ENCODE measurements at regions not wholly inside any gene's neighbourhood (a gene's known extent, or its start where the extent isn't known, plus 50 kb on each side); places are given as distances from the start of the nearest gene placed in this dataset.
"Not testable (repeated sequence)": the region's sequence is repeated elsewhere in the genome, so short reads cannot be mapped to it uniquely, and the experiment has no call there.

DNA sequence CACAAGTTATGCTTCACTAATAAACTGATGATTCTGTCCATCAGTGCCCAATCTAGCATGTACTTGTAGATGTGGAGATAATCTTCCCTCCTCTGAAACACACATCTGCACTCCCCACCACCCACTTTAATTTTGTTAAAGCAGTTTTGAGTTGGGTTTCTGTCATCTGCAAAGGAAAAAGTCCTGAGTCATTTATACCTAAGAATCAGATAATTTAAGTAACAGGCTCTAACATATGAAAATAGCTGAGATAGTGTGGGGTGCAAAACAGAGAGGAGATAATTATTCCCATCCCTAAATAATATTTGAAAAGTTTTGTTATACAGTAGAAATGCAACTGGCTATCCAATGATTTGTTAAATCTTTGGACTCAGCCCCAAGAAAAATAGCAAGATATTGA, 67.7 kb upstream of the ALOX12 start:
- peaks cover 0 to 5% of the 10 kb centered on the region in 2 experiments for H3K4me1 ChIP-seq (ENCODE audit: control insufficient read depth in 1 of 2, insufficient read depth in 1 of 2, low read depth in 1 of 2, low read length in 1 of 2)
- no peaks in the 10 kb centered on the region for H3K9me3 ChIP-seq
- no peaks in the 10 kb centered on the region for H3K27me3 ChIP-seq
- no peak overlapping the region for H3K4me3 ChIP-seq (ENCODE audit: low read depth in 1 of 2, low read length in 1 of 2)
- H3K36me3 ChIP-seq, result no peaks in the 10 kb centered on the region
- no peak overlapping the region for H3K27ac ChIP-seq
- TF ChIP-seq, protein P1, sequence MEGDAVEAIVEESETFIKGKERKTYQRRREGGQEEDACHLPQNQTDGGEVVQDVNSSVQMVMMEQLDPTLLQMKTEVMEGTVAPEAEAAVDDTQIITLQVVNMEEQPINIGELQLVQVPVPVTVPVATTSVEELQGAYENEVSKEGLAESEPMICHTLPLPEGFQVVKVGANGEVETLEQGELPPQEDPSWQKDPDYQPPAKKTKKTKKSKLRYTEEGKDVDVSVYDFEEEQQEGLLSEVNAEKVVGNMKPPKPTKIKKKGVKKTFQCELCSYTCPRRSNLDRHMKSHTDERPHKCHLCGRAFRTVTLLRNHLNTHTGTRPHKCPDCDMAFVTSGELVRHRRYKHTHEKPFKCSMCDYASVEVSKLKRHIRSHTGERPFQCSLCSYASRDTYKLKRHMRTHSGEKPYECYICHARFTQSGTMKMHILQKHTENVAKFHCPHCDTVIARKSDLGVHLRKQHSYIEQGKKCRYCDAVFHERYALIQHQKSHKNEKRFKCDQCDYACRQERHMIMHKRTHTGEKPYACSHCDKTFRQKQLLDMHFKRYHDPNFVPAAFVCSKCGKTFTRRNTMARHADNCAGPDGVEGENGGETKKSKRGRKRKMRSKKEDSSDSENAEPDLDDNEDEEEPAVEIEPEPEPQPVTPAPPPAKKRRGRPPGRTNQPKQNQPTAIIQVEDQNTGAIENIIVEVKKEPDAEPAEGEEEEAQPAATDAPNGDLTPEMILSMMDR (IDR thresholded peaks at IDR 0.05), result no peak

- no peak overlapping the region for H3K4me3 ChIP-seq (ENCODE audit: low read depth in 1 of 2, low read length in 1 of 2)
- H3K9me3 ChIP-seq, result no peaks in the 10 kb centered on the region
- no peaks in the 10 kb centered on the region for H3K27me3 ChIP-seq
- no peaks in the 10 kb centered on the region for H3K36me3 ChIP-seq
- H3K4me1 ChIP-seq (ENCODE audit: control insufficient read depth in 1 of 2, insufficient read depth in 1 of 2, low read depth in 1 of 2, low read length in 1 of 2), result peaks cover 0 to 5% of the 10 kb centered on the region in 2 experiments
- TF ChIP-seq, protein P1 (IDR thresholded peaks at IDR 0.05), result no peak
- H3K27ac ChIP-seq, result no peak overlapping the region
Observed at GRCh38 chr17:6930749-6931148, 65.1 kb upstream of the ALOX12 start.

GRCh38 chr17:6934544-6934943, 61.3 kb upstream of the ALOX12 start:
- H3K4me3 ChIP-seq (ENCODE audit: low read depth in 1 of 2, low read length in 1 of 2); H3K27ac ChIP-seq; H3K36me3 ChIP-seq; H3K4me1 ChIP-seq (ENCODE audit: control insufficient read depth in 1 of 2, insufficient read depth in 1 of 2, low read depth in 1 of 2, low read length in 1 of 2); H3K9me3 ChIP-seq; H3K27me3 ChIP-seq: not testable (repeated sequence)

DNA sequence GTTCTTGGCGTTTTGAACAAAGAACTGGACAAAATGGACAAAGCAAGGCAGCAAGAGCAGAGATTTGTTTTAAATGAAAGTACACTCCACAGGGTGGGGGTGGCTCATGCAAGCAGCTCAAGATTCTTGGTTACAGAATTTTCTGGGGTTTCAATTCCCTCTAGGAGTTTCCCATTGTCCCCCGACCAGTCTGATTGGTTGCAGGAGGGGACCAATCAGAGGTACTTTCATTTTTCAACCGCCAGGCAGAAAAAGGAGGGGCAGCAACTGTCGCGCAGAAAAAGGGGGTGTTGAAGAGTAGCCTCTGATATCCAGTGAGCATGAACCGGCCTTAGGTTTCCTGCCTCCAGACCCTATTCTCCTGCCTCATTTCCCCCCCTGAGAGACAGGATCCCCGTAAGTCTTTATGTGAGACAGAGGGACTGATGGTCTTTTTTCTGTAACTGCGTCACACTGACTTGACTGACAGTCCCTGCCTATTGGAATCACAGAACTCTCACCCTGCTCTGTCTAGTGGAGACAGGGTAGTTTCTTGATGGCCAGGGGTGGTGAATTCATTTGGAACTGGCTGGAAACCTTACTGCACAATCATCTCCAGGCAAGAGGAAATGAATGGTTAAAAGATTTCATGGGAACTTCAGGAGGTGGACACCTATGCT, 59.4 kb upstream of the ALOX12 start:
- no peaks in the 10 kb centered on the region for H3K9me3 ChIP-seq
- no peaks in the 10 kb centered on the region for H3K27me3 ChIP-seq
- H3K27ac ChIP-seq, result no peak overlapping the region
- peak overlapping the region in 1 of 2 experiments; percentile 28 for H3K4me3 ChIP-seq (ENCODE audit: low read depth in 1 of 2, low read length in 1 of 2)
- H3K36me3 ChIP-seq, result no peaks in the 10 kb centered on the region
- TF ChIP-seq, protein P1 (IDR thresholded peaks at IDR 0.05), result no peak
- peaks cover 8 to 9% of the 10 kb centered on the region in 2 experiments for H3K4me1 ChIP-seq (ENCODE audit: control insufficient read depth in 1 of 2, insufficient read depth in 1 of 2, low read depth in 1 of 2, low read length in 1 of 2)

DNA sequence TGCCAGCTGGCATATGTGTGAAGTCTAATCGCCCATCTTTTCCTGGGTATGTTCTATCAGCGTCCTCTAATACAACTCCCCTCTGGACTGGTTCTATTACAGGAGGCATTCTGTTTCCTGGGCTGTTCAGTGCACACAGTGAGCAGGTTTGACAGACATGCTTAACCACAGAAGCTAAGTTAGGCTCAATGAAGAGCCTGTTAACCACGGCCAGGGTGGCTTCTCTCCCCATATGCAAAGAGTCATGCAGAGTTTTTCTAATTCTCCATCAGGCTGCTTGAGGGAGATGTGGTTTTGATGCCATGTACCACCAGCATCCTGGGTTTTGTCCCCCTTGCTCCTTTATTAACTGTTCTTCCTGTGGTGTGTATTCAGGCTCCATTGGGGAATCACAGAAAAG, 57.2 kb upstream of the ALOX12 start:
- TF ChIP-seq, protein P1 (IDR thresholded peaks at IDR 0.05), result no peak
- H3K36me3 ChIP-seq, result no peaks in the 10 kb centered on the region
- H3K4me1 ChIP-seq (ENCODE audit: control insufficient read depth in 1 of 2, insufficient read depth in 1 of 2, low read depth in 1 of 2, low read length in 1 of 2), result peaks cover 8 to 18% of the 10 kb centered on the region in 2 experiments
- H3K9me3 ChIP-seq, result no peaks in the 10 kb centered on the region
- H3K27ac ChIP-seq, result no peak overlapping the region
- no peaks in the 10 kb centered on the region for H3K27me3 ChIP-seq
- H3K4me3 ChIP-seq (ENCODE audit: low read depth in 1 of 2, low read length in 1 of 2), result no peak overlapping the region

GRCh38 chr17:6940186-6940649, 55.6 kb upstream of the ALOX12 start:
- H3K27ac ChIP-seq, result no peak overlapping the region
- H3K27me3 ChIP-seq, result no peaks in the 10 kb centered on the region
- H3K4me1 ChIP-seq (ENCODE audit: control insufficient read depth in 1 of 2, insufficient read depth in 1 of 2, low read depth in 1 of 2, low read length in 1 of 2), result peaks cover 8 to 18% of the 10 kb centered on the region in 2 experiments
- peak overlapping the region in 1 of 2 experiments; percentile 17 for H3K4me3 ChIP-seq (ENCODE audit: low read depth in 1 of 2, low read length in 1 of 2)
- H3K36me3 ChIP-seq, result no peaks in the 10 kb centered on the region
- TF ChIP-seq, protein P1 (IDR thresholded peaks at IDR 0.05), result no peak
- no peaks in the 10 kb centered on the region for H3K9me3 ChIP-seq

All from neutrophil (primary cell).